Neural cell (in vitro differentiated cells): ENCODE measurements at regions not wholly inside any gene's neighbourhood (a gene's known extent, or its start where the extent isn't known, plus 50 kb on each side); places are given as distances from the start of the nearest gene placed in this dataset.

Experiments
- H2AFZ ChIP-seq: fragments of 200-600, 300-800 bp; sonication (generic), shearing (Covaris generic); 2 replicates; pipeline ENCODE4 v1.6.0; 2014; ENCODE audit warnings: low read depth, mild to moderate bottlenecking, antibody characterized with exemption, low read length, moderate library complexity
- H3F3A ChIP-seq: fragments of 200-600 bp; shearing (Covaris generic); 2 replicates; pipeline ENCODE4 v1.6.1; 2016; ENCODE audit warnings: mild to moderate bottlenecking, moderate library complexity, mixed read lengths, antibody characterized with exemption, low read length; ENCODE audit not compliant: insufficient read depth, poor library complexity, severe bottlenecking
- H3K27ac ChIP-seq: fragments of 200-600, 300-800 bp; sonication (generic), shearing (Covaris generic); 2 replicates; pipeline ENCODE4 v1.5.1; 2014; ENCODE audit warnings: mild to moderate bottlenecking, low read length, moderate library complexity
- H3K27me3 ChIP-seq: fragments of 300-800, 200-600 bp; sonication (generic), shearing (Covaris generic); 2 replicates; pipeline ENCODE4 v1.6.0; 2014; ENCODE audit warnings: mild to moderate bottlenecking, low read depth, low read length, moderate library complexity; ENCODE audit not compliant: insufficient read depth
- H3K36me3 ChIP-seq: fragments of 300-800, 200-600 bp; sonication (generic), shearing (Covaris generic); 2 replicates; pipeline ENCODE4 v1.5.1; 2014; ENCODE audit warnings: mild to moderate bottlenecking, antibody characterized with exemption, low read length, moderate library complexity; ENCODE audit not compliant: insufficient read depth
- H3K4me2 ChIP-seq: fragments of 300-800, 200-600 bp; sonication (generic), shearing (Covaris generic); 2 replicates; pipeline ENCODE4 v1.6.0; 2014; ENCODE audit warnings: mild to moderate bottlenecking, low read length
- H3K4me3 ChIP-seq: fragments of 300-800, 200-600 bp; sonication (generic), shearing (Covaris generic); 2 replicates; pipeline ENCODE4 v1.5.1; 2014; ENCODE audit warnings: mild to moderate bottlenecking, low read length, moderate library complexity
- H3K79me2 ChIP-seq: fragments of 200-600 bp; shearing (Covaris generic); replicated peaks from 2 replicates; pipeline ENCODE4 v1.6.0; 2014; ENCODE audit warnings: mild to moderate bottlenecking, low read length, moderate library complexity; ENCODE audit not compliant: insufficient read depth
- H3K9ac ChIP-seq: fragments of 300-800, 200-600 bp; sonication (generic), shearing (Covaris generic); 2 replicates; pipeline ENCODE4 v1.6.1; 2016; ENCODE audit warnings: mild to moderate bottlenecking, low read length, mixed read lengths
- H3K9me2 ChIP-seq: fragments of 200-600 bp; shearing (Covaris generic); 2 replicates; pipeline ENCODE4 v1.6.1; 2016; ENCODE audit warnings: mild to moderate bottlenecking, low read length, mixed read lengths; ENCODE audit not compliant: insufficient read depth
- H3K9me3 ChIP-seq: fragments of 200-600, 300-800 bp; sonication (generic), shearing (Covaris generic); 2 replicates; pipeline ENCODE4 v1.6.1; 2016; ENCODE audit warnings: mild to moderate bottlenecking, mixed run types, low read length, moderate library complexity, mixed read lengths
- H4K20me1 ChIP-seq: fragments of 200-600 bp; shearing (Covaris generic); 2 replicates; pipeline ENCODE4 v1.6.1; 2016; ENCODE audit warnings: mild to moderate bottlenecking, mixed run types; ENCODE audit not compliant: insufficient read depth
- CTCF ChIP-seq: fragments of 450-650 bp; IDR thresholded peaks from 2 replicates; pipeline ENCODE4 v1.5.1; 2014; ENCODE audit warnings: antibody characterized with exemption, mild to moderate bottlenecking, moderate library complexity; ENCODE audit not compliant: poor library complexity, severe bottlenecking
- EP300 ChIP-seq: fragments of 450-650 bp; conservative IDR thresholded peaks from 2 replicates; pipeline ENCODE4 v1.6.1; 2014; ENCODE audit warnings: antibody characterized with exemption, mild to moderate bottlenecking, moderate library complexity; ENCODE audit not compliant: poor library complexity, severe bottlenecking
- EZH2 ChIP-seq: fragments of 200-600, 300-800 bp; shearing (Covaris generic), sonication (generic); IDR thresholded peaks from 2 replicates; pipeline ENCODE4 v1.6.1; 2014; ENCODE audit warnings: antibody characterized with exemption, low read length, borderline replicate concordance, mild to moderate bottlenecking; ENCODE audit not compliant: insufficient read depth, poor library complexity, severe bottlenecking
- MXI1 ChIP-seq: fragments of 450-650 bp; conservative IDR thresholded peaks from 2 replicates; pipeline ENCODE4 v1.6.1; 2014; ENCODE audit warnings: antibody characterized with exemption, mild to moderate bottlenecking; ENCODE audit not compliant: poor library complexity, severe bottlenecking
- POLR2AphosphoS5 ChIP-seq: IDR thresholded peaks from 2 replicates; pipeline ENCODE4 v1.6.1; 2012
- RAD21 ChIP-seq: fragments of 450-650 bp; conservative IDR thresholded peaks from 2 replicates; pipeline ENCODE4 v1.6.1; 2014; ENCODE audit warnings: antibody characterized with exemption, mild to moderate bottlenecking, moderate library complexity
- REST ChIP-seq: IDR thresholded peaks from 2 replicates; pipeline ENCODE4 v1.6.1; 2012; ENCODE audit warnings: borderline replicate concordance
- SMC3 ChIP-seq: fragments of 450-650 bp; conservative IDR thresholded peaks from 2 replicates; pipeline ENCODE4 v1.6.1; 2014; ENCODE audit warnings: antibody characterized with exemption, mild to moderate bottlenecking, moderate library complexity; ENCODE audit not compliant: poor library complexity
- TAF1 ChIP-seq: IDR thresholded peaks from 2 replicates; pipeline ENCODE4 v1.6.1; 2012; ENCODE audit warnings: low read depth

GRCh38 chr19:31502536-31503170 lies 153.4 kb upstream of the TSHZ3 start:
- Histone ChIP-seq H3K27me3 (no peaks in the 10 kb centered on the region), H3K9me3 (no peaks in the 10 kb centered on the region), H3K27ac (no peak overlapping the region), H3K9ac (no peak overlapping the region), H3K4me2 (no peak overlapping the region), H3K36me3 (no peaks in the 10 kb centered on the region), H3K79me2 (no peaks in the 10 kb centered on the region), H3F3A (no peaks in the 10 kb centered on the region), H3K9me2 (no peaks in the 10 kb centered on the region), H4K20me1 (no peaks in the 10 kb centered on the region), H2AFZ (no peak overlapping the region), H3K4me3 (no peak overlapping the region)
- TF ChIP-seq CTCF (no peak), SMC3 (no peak), EP300 (no peak), POLR2AphosphoS5 (no peak), EZH2 (no peak), REST (no peak), MXI1 (no peak), RAD21 (no peak), TAF1 (no peak)

GRCh38 chr19:31503211-31503610 lies 154.0 kb upstream of the TSHZ3 start:
- Histone ChIP-seq H3K9me3 (no peaks in the 10 kb centered on the region), H3K79me2 (no peaks in the 10 kb centered on the region), H3K36me3 (no peaks in the 10 kb centered on the region), H3K9me2 (no peaks in the 10 kb centered on the region), H3K27ac (no peak overlapping the region), H2AFZ (no peak overlapping the region), H4K20me1 (no peaks in the 10 kb centered on the region), H3K27me3 (no peaks in the 10 kb centered on the region), H3F3A (no peaks in the 10 kb centered on the region), H3K4me3 (no peak overlapping the region), H3K9ac (no peak overlapping the region), H3K4me2 (no peak overlapping the region)
- TF ChIP-seq EP300 (no peak), CTCF (no peak), MXI1 (no peak), SMC3 (no peak), TAF1 (no peak), EZH2 (no peak)
